ENCODE measurements at regions not wholly inside any gene's neighbourhood (a gene's known extent, or its start where the extent isn't known, plus 50 kb on each side); places are given as distances from the start of the nearest gene placed in this dataset.

DNA sequence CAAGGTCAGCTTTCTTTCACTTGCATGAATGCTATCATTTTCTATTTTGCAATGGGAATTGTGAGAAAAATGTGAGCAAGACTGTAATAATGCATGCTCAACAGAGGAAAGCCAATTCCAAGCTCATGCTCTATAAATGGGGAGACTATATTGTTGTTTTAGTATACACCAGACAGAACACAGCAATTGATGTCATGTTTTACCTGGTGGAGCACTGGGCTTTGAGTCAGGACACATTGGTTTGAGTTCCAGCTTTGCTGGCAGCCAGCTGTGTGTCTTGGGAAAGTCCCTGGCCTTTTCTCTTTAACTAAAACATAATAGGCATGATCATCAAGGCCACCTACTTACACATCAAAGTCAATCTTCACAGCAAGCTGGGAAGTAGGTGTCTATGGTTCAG is 83.3 kb downstream of the FOXA2 start:
- TF ChIP-seq, protein P1, sequence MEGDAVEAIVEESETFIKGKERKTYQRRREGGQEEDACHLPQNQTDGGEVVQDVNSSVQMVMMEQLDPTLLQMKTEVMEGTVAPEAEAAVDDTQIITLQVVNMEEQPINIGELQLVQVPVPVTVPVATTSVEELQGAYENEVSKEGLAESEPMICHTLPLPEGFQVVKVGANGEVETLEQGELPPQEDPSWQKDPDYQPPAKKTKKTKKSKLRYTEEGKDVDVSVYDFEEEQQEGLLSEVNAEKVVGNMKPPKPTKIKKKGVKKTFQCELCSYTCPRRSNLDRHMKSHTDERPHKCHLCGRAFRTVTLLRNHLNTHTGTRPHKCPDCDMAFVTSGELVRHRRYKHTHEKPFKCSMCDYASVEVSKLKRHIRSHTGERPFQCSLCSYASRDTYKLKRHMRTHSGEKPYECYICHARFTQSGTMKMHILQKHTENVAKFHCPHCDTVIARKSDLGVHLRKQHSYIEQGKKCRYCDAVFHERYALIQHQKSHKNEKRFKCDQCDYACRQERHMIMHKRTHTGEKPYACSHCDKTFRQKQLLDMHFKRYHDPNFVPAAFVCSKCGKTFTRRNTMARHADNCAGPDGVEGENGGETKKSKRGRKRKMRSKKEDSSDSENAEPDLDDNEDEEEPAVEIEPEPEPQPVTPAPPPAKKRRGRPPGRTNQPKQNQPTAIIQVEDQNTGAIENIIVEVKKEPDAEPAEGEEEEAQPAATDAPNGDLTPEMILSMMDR (IDR thresholded peaks at IDR 0.05) = no peak
- TF ChIP-seq EP300 (IDR thresholded peaks at IDR 0.05) (no peak), POLR2A (IDR thresholded peaks at IDR 0.05) (no peak)
